HEK293 (cell line): ENCODE measurements at regions not wholly inside any gene's neighbourhood (a gene's known extent, or its start where the extent isn't known, plus 50 kb on each side); places are given as distances from the start of the nearest gene placed in this dataset.

Source experiments
- CTCF ChIA-PET: fragments of 350-600 bp; formaldehyde crosslinking; extraction: SDS; loops from one replicate; lab custom pipeline; 2021; ENCODE audit warnings: antibody characterized with exemption; lab: Yijun Ruan, JAX
- POLR2A ChIA-PET: fragments of 300-600 bp; formaldehyde crosslinking; extraction: SDS; loops from one replicate; lab custom pipeline; 2020; ENCODE audit warnings: antibody characterized with exemption, inconsistent platforms; lab: Yijun Ruan, JAX
- H3K27ac ChIP-seq: fragments of 200-500 bp; sonication (Bioruptor generic); 2 replicates; pipeline ENCODE4 v1.5.1; 2014; ENCODE audit warnings: low read depth, low read length, control low read depth, inconsistent platforms; ENCODE audit errors: extremely low read depth
- H3K36me3 ChIP-seq, 2 experiments: fragments of 200-500 bp in 1 of 2; sonication (Bioruptor generic) in 1 of 2; 1 replicate in 1 of 2; 2 replicates in 1 of 2; pipeline ENCODE4 v1.5.1; 2014 to 2017; ENCODE audit warnings: inconsistent platforms in 2 of 2, low read length in 2 of 2; ENCODE audit not compliant: control insufficient read depth in 2 of 2, insufficient read depth in 1 of 2
- H3K4me1 ChIP-seq: fragments of 200-500 bp; sonication (Bioruptor generic); 2 replicates; pipeline ENCODE4 v1.5.1; 2014; ENCODE audit warnings: mild to moderate bottlenecking, low read length, inconsistent platforms; ENCODE audit not compliant: control insufficient read depth, insufficient read depth
- H3K4me3 ChIP-seq: 2 replicates; pipeline ENCODE4 v1.5.1; 2011; ENCODE audit warnings: low read depth, mild to moderate bottlenecking, control low read depth, low read length, moderate library complexity
- H3K9me3 ChIP-seq: fragments of 200-500 bp; sonication (Bioruptor generic); 2 replicates; pipeline ENCODE4 v1.5.1; 2014; ENCODE audit warnings: low read depth, low read length, inconsistent platforms; ENCODE audit not compliant: control insufficient read depth, insufficient read depth
- FEZF1 ChIP-seq: fragments of 450-650 bp; formaldehyde crosslinking; IDR thresholded peaks from 2 replicates; pipeline ENCODE4 v1.5.1; 2016; ENCODE audit warnings: missing biosample characterization, missing genetic modification characterization
- HOXD13 ChIP-seq: sonication (generic); formaldehyde crosslinking; IDR thresholded peaks from 2 replicates; pipeline ENCODE4 v1.8.0; 2022; ENCODE audit warnings: missing genetic modification reagents, borderline replicate concordance
- KLF8 ChIP-seq: fragments of 450-650 bp; formaldehyde crosslinking; IDR thresholded peaks from 2 replicates; pipeline ENCODE4 v1.5.1; 2016; ENCODE audit warnings: missing biosample characterization, missing genetic modification characterization
- OVOL3 ChIP-seq: fragments of 450-650 bp; formaldehyde crosslinking; IDR thresholded peaks from 2 replicates; pipeline ENCODE4 v1.5.1; 2016; ENCODE audit warnings: missing biosample characterization, missing genetic modification characterization
- REPIN1 ChIP-seq: fragments of 450-650 bp; formaldehyde crosslinking; IDR thresholded peaks from 2 replicates; pipeline ENCODE4 v1.5.1; 2017; ENCODE audit warnings: missing biosample characterization, missing genetic modification characterization, low read depth
- ZBTB17 ChIP-seq: fragments of 450-650 bp; formaldehyde crosslinking; IDR thresholded peaks from 2 replicates; pipeline ENCODE4 v1.5.1; 2016; ENCODE audit warnings: missing biosample characterization, missing genetic modification characterization
- ZFP41 ChIP-seq: fragments of 450-650 bp; formaldehyde crosslinking; IDR thresholded peaks from 2 replicates; pipeline ENCODE4 v1.5.1; 2016; ENCODE audit warnings: missing biosample characterization, missing genetic modification characterization, borderline replicate concordance
- ZNF121 ChIP-seq: fragments of 450-650 bp; formaldehyde crosslinking; IDR thresholded peaks from 2 replicates; pipeline ENCODE4 v1.5.1; 2016; ENCODE audit warnings: missing biosample characterization, missing genetic modification characterization
- ZNF211 ChIP-seq: fragments of 450-650 bp; formaldehyde crosslinking; IDR thresholded peaks from 2 replicates; pipeline ENCODE4 v1.5.1; 2016; ENCODE audit warnings: low read depth, missing biosample characterization, missing genetic modification characterization
- ZNF221 ChIP-seq: fragments of 450-650 bp; formaldehyde crosslinking; IDR thresholded peaks from 2 replicates; pipeline ENCODE4 v1.5.1; 2017; ENCODE audit warnings: missing biosample characterization, missing genetic modification characterization, borderline replicate concordance
- ZNF239 ChIP-seq: fragments of 450-650 bp; formaldehyde crosslinking; IDR thresholded peaks from 2 replicates; pipeline ENCODE4 v1.5.1; 2016; ENCODE audit warnings: missing biosample characterization, missing genetic modification characterization
- ZNF521 ChIP-seq: fragments of 450-650 bp; formaldehyde crosslinking; IDR thresholded peaks from 2 replicates; pipeline ENCODE4 v1.5.1; 2017; ENCODE audit warnings: missing biosample characterization, mild to moderate bottlenecking, missing genetic modification characterization
- ZNF624 ChIP-seq: fragments of 450-650 bp; formaldehyde crosslinking; IDR thresholded peaks from 2 replicates; pipeline ENCODE4 v1.5.1; 2017; ENCODE audit warnings: missing biosample characterization, missing genetic modification characterization
- ZNF658 ChIP-seq: fragments of 450-650 bp; formaldehyde crosslinking; IDR thresholded peaks from 2 replicates; pipeline ENCODE4; 2016; ENCODE audit warnings: missing biosample characterization, missing genetic modification characterization
- ZNF660 ChIP-seq: fragments of 450-650 bp; IDR thresholded peaks from 2 replicates; pipeline ENCODE4 v1.5.1; 2018; ENCODE audit warnings: missing biosample characterization, mild to moderate bottlenecking, missing genetic modification characterization
- ZNF701 ChIP-seq: fragments of 450-650 bp; formaldehyde crosslinking; IDR thresholded peaks from 2 replicates; pipeline ENCODE4 v1.5.1; 2016; ENCODE audit warnings: missing biosample characterization, missing genetic modification characterization
- ZNF776 ChIP-seq: fragments of 450-650 bp; formaldehyde crosslinking; IDR thresholded peaks from 2 replicates; pipeline ENCODE4 v1.5.0; 2017; ENCODE audit warnings: missing biosample characterization, missing genetic modification characterization, borderline replicate concordance
- ZNF777 ChIP-seq: fragments of 450-650 bp; formaldehyde crosslinking; IDR thresholded peaks from 2 replicates; pipeline ENCODE4 v1.5.1; 2017; ENCODE audit warnings: missing biosample characterization, missing genetic modification characterization, borderline replicate concordance
- ZNF843 ChIP-seq: fragments of 450-650 bp; formaldehyde crosslinking; IDR thresholded peaks from 2 replicates; pipeline ENCODE4 v1.5.1; 2016; ENCODE audit warnings: missing biosample characterization, missing genetic modification characterization
- TF ChIP-seq, protein P1 (sequence below): fragments of 450-650 bp; formaldehyde crosslinking; IDR thresholded peaks from 2 replicates; pipeline ENCODE4 v1.5.1; 2016; ENCODE audit warnings: missing biosample characterization, missing genetic modification characterization
- TF ChIP-seq, protein P2 (sequence below): IDR thresholded peaks from 2 replicates; pipeline ENCODE4 v1.6.1; 2011; ENCODE audit warnings: mild to moderate bottlenecking, low read depth, low read length, borderline replicate concordance
- TF ChIP-seq, protein P3 (sequence below): fragments of 450-650 bp; formaldehyde crosslinking; IDR thresholded peaks from 2 replicates; pipeline ENCODE4 v1.5.1; 2016; ENCODE audit warnings: missing biosample characterization, missing genetic modification characterization

DNA sequence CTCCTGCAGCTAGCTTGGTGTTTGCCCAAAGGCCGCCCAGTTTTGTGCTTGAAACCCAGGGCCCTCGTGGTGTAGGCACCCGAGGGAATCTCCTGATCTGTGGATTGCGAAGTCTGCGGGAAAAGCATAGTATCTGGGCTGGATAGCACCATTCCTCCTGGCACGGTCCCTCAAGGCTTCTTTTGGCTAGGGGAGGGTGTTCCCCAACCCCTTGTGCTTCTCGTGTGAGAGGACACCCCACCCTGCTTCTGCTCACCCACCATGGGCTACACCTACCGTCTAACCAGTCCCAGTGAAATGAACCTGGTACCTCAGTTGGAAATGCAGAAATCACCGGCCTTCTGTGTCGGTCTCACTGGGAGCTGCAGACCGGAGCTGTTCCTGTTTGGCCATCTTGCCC, 403.5 kb downstream of the USP25 start (continued):
- TF ChIP-seq ZBTB17 (tag by site-specific recombination) (no peak), ZNF701 (tag by site-specific recombination) (no peak), ZNF121 (tag by site-specific recombination) (no peak), ZNF660 (no peak), ZNF239 (tag by site-specific recombination) (no peak), REPIN1 (tag by site-specific recombination) (no peak)
- TF ChIP-seq, protein P1, sequence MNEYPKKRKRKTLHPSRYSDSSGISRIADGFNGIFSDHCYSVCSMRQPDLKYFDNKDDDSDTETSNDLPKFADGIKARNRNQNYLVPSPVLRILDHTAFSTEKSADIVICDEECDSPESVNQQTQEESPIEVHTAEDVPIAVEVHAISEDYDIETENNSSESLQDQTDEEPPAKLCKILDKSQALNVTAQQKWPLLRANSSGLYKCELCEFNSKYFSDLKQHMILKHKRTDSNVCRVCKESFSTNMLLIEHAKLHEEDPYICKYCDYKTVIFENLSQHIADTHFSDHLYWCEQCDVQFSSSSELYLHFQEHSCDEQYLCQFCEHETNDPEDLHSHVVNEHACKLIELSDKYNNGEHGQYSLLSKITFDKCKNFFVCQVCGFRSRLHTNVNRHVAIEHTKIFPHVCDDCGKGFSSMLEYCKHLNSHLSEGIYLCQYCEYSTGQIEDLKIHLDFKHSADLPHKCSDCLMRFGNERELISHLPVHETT (tag by site-specific recombination) = no peak

DNA sequence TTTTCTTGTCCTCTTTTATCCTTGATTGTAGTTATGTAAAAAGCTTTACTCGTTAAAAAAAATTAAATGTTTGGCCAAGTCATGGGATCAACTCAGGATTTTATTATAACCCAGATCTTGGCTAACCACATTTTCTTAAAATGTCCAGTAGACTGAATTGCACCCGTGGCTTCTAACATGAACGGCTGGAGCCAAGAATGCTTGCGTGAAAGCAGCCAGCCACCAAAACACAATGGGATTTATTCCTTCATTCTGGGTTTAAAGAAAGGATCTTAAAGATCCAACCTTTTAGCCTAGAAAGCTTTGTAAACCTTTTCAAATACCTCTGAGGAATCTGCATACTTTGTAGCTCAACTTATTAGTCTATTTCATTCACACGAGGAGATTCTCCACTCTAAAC, 404.4 kb downstream of the USP25 start:
- Histone ChIP-seq H3K4me1 (no peaks in the 10 kb centered on the region), H3K4me3 (no peak overlapping the region), H3K36me3 (no peaks in the 10 kb centered on the region), H3K9me3 (no peaks in the 10 kb centered on the region), H3K27ac (no peak overlapping the region)
- TF ChIP-seq ZNF843 (tag by site-specific recombination) = no peak
- CTCF ChIA-PET = interaction anchor here (0.6 kb wide), 1 partner anchor 158 kb away, joined by 4 read pairs; no protein-coding TSS in a partner anchor
- POLR2A ChIA-PET = no interaction called here

DNA sequence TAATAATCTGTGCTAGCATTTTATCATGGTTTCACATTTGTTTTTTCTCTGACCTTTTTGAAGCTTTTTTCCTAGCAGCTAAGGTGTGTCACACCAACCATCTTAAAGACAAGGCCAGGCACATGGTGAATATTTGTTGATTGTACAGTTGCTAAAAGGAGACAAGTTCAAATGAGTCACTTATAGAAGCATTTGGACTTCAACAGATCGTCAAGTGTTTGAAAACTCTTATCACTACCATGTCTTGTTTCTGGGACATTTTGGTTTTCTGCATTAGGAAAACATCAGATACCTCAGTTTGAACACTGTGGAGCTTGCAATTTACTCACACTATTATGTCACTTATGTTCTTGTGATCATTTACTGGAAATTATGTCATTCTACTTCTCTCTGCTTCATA, 407.3 kb downstream of the USP25 start:
- no peak for TF ChIP-seq KLF8 (tag by site-specific recombination)
- no peak for TF ChIP-seq ZNF521 (tag by site-specific recombination)
- no peak for TF ChIP-seq ZNF843 (tag by site-specific recombination)
- no peak for TF ChIP-seq OVOL3 (tag by site-specific recombination)
- TF ChIP-seq, protein P1 (tag by site-specific recombination) = no peak
- TF ChIP-seq FEZF1 = no peak
- TF ChIP-seq, protein P2, sequence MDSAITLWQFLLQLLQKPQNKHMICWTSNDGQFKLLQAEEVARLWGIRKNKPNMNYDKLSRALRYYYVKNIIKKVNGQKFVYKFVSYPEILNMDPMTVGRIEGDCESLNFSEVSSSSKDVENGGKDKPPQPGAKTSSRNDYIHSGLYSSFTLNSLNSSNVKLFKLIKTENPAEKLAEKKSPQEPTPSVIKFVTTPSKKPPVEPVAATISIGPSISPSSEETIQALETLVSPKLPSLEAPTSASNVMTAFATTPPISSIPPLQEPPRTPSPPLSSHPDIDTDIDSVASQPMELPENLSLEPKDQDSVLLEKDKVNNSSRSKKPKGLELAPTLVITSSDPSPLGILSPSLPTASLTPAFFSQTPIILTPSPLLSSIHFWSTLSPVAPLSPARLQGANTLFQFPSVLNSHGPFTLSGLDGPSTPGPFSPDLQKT = no peak
- no peak for TF ChIP-seq ZNF211 (tag by site-specific recombination)
- TF ChIP-seq ZNF221 (tag by site-specific recombination) = no peak
- no peak for TF ChIP-seq ZFP41 (tag by site-specific recombination)
- no peak for TF ChIP-seq ZNF777
- no peak for TF ChIP-seq ZNF658 (tag by site-specific recombination)
- TF ChIP-seq, protein P3, sequence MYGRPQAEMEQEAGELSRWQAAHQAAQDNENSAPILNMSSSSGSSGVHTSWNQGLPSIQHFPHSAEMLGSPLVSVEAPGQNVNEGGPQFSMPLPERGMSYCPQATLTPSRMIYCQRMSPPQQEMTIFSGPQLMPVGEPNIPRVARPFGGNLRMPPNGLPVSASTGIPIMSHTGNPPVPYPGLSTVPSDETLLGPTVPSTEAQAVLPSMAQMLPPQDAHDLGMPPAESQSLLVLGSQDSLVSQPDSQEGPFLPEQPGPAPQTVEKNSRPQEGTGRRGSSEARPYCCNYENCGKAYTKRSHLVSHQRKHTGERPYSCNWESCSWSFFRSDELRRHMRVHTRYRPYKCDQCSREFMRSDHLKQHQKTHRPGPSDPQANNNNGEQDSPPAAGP (tag by site-specific recombination) = no peak
- TF ChIP-seq ZNF776 (tag by site-specific recombination) = no peak
- no peak for TF ChIP-seq HOXD13 (CRISPR knock-in tag)
- TF ChIP-seq ZNF624 (tag by site-specific recombination) = no peak
- TF ChIP-seq, all 188 proteins: peak for 0
- Histone ChIP-seq H3K4me3 (no peak overlapping the region), H3K27ac (no peak overlapping the region), H3K9me3 (no peaks in the 10 kb centered on the region), H3K4me1 (no peaks in the 10 kb centered on the region), H3K36me3 (no peaks in the 10 kb centered on the region)
- CTCF ChIA-PET = interaction anchor here (0.9 to 1.5 kb wide), 2 partner anchors 11 to 55 kb away, joined by 3 to 6 read pairs; no protein-coding TSS in a partner anchor
- POLR2A ChIA-PET = no interaction called here
